ENCODE measurements at regions not wholly inside any gene's neighbourhood (a gene's known extent, or its start where the extent isn't known, plus 50 kb on each side); places are given as distances from the start of the nearest gene placed in this dataset.

- DNase-seq (ENCODE audit: low read depth in 2 of 3, low spot score in 2 of 3): no peak
Observed at GRCh38 chr12:111201495-111202236, 167.2 kb downstream of the PHETA1 start.

GRCh38 chr12:111201036-111201435, 167.9 kb downstream of the PHETA1 start:
- DNase-seq (ENCODE audit: low read depth in 2 of 3, low spot score in 2 of 3): no peak

DNA sequence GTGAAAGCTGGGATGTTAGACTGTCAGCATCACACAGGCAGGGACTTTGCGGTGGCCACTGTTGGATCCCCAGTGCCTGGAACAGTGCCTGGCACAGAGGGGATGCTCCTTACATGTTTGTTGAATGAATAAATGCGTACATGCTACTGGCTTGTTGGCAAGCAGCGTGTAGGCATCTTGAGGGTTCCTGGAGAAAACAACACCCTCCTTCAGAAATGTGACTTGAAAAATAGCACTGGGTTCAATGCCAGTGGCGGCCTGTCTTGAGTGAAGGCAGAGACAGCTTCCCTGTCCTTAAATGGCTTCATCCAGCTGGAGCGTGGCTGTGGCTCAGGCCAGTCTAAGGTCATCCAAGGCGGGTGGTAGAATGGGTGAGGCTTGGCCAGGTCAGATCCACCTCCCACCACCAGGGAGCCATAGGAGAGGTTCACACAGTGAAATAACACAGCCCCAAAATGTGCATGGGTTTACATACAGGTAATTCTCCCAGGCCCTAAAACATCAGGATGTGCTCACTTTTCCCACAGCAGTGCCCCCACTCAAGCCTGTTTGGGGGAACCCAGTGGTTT, 171.4 kb downstream of the PHETA1 start:
- no peak for DNase-seq (ENCODE audit: low read depth in 2 of 3, low spot score in 2 of 3)

- DNase-seq (ENCODE audit: low read depth in 2 of 3, low spot score in 2 of 3): no peak
Observed at GRCh38 chr12:111196532-111196931, 172.4 kb downstream of the PHETA1 start.

DNA sequence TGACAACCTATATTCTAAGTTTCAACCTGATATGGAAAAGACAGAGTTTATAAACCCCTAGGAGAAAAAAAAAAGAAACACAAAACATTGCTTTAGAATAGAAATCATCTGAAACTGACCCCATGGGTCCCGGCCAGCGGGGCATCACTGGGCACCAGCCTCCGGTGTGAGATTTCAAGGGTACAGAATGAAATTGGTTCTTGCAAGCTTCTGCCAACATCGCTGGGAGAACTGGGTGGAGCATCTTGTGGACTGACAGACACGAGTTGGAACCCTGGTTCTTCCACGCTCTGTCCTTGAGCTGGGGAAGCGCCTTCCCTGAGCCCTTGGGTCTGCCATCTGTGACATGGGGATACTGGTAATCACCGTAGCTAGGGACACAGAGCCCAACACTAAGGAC, 173.6 kb downstream of the PHETA1 start:
- DNase-seq (ENCODE audit: low read depth in 2 of 3, low spot score in 2 of 3): no peak

DNA sequence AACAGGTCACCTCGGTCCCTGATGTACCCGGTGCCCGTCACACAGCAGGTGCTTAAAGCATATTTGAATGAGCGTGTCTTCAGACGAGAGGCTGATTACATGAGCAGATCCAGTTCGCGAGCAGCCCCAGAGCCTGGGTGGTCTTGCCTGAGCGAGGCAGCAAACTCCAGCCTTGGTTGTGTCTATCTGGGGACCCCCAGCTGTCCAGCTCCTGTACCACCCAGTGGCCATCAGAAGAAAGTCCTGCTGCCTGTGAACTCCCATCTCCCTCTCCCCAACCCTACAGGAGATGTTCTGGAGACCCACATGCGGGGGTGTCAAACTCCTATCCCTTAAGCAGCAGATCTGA, 174.2 kb downstream of the PHETA1 start:
- no peak for DNase-seq (ENCODE audit: low read depth in 2 of 3, low spot score in 2 of 3)

- no peak for DNase-seq (ENCODE audit: low read depth in 2 of 3, low spot score in 2 of 3)
Observed at GRCh38 chr12:111193977-111194702, 174.8 kb downstream of the PHETA1 start.

GRCh38 chr12:111193496-111193895, 175.4 kb downstream of the PHETA1 start:
- DNase-seq (ENCODE audit: low read depth in 2 of 3, low spot score in 2 of 3): no peak

GRCh38 chr12:111193067-111193466, 175.8 kb downstream of the PHETA1 start:
- DNase-seq (ENCODE audit: low read depth in 2 of 3, low spot score in 2 of 3): no peak

DNA sequence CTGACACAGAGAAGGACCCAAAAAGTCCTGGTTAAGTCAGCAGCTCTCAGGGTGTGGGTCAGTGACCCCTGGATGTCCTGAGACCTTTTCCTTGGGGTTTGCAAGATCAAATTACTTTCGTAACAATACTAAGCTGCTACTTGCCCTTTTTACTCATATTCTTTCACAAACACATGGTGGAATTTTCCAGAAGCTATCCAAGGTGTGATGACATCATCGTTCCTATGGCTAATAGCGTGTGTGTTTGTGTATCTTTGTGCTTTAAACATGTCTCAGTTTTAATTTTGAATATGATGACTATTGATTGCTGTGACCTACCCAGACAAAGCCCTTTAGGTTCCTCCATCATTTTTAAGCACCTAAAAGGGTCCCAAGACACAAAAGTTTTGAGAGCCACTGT, 176.2 kb downstream of the PHETA1 start:
- no peak for DNase-seq (ENCODE audit: low read depth in 2 of 3, low spot score in 2 of 3)

DNA sequence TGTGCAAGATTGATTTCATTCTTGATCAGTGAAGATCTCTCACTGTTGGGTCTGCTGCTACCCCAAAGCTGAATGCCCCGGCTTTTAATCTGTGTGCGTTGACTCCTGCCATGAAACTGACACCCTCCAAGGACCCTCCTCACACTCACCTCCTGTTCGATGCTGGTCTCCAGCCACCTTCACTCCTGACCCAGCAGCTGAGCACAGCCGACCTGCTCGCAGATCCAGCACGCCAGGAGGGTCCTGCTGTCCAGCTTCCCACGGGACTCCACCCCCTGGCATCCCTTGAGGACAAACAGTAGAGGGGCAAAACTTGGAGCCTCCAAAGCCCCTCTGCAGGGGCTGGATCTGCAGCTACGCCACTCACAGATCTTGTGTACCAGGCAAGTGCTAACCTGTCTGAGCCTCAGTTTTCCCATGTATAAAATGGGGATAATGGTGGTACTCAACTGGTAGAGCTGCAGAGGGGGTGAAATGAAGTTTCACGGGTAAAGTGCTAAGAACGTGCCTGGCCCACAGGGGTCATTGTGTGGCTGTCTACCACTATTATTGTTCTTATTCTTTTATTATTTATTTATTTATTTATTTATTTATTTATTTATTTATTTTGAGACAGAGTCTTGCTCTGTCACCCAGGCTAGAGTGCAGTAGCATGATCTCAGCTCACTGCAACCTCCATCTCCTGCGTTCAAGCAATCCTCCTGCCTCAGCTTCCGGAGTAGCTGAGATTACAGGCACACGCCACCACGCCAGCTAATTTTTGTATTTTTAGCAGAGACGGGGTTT, 178.0 kb downstream of the PHETA1 start:
- DNase-seq (ENCODE audit: low read depth in 2 of 3, low spot score in 2 of 3): no peak

DNA sequence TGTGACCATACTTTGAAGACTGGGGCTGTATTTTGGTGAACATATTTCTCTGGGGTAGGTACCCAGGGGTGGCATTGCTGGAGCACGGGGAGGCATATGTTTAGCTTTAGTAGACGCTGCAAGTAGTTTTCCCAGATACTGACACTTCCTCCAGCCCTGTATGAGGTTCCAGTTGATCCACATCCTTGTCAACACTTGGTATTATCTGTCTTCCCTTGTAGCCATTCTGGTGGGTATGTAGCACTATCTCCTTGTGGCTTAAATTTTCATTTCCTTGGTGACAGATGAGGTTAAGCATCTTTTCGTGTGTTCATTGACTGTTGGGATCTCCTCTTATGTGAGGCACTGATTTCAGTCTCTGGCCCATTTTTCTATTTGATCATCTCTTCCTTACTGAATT, 179.1 kb downstream of the PHETA1 start:
- DNase-seq (ENCODE audit: low read depth in 2 of 3, low spot score in 2 of 3): no peak

DNA sequence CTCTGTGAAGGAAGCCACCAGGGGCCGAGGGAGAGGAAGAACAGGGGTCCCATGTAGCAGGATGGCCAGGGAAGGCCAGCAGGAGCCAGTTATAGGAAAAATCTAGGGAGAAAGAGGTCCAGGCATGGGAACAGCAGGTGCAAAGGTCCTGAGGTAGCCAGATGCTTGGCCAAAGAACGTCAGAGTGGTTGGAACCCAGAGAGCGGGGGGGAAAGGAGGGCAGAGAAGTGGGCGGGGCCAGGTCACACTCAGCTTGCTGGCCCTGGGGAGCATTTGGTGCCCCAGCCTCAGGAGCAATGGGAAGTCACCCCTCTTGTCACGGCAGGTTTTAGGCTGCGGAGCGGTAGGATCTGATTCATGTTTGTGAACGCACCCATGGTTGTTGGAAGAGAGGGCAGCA, 180.5 kb downstream of the PHETA1 start:
- no peak for DNase-seq (ENCODE audit: low read depth in 2 of 3, low spot score in 2 of 3)

DNA sequence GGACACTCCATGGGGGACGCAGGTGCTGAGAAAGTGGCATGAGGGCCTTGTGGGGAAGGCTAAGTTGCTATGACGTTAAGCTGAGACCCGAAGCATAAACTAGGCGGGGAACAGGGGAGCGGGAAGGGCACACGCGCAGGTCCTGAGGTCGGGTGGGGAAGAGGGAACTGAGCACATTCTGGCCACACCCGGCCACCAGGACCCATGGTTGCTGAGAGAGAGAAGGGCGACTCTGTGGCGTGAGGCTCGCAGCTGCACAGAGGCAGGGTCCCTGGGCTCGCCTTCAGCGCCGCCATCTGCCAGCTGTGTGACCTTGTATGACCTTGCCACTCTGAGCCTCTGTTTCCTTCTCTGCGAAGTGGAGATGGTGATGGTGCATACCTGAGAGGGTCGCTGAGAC, 182.5 kb downstream of the PHETA1 start:
- no peak for DNase-seq (ENCODE audit: low read depth in 2 of 3, low spot score in 2 of 3)

GRCh38 chr12:111185889-111186227, 183.0 kb downstream of the PHETA1 start:
- no peak for DNase-seq (ENCODE audit: low read depth in 2 of 3, low spot score in 2 of 3)

- DNase-seq (ENCODE audit: low read depth in 2 of 3, low spot score in 2 of 3): no peak
Observed at GRCh38 chr12:111185206-111185888, 183.5 kb downstream of the PHETA1 start.

DNA sequence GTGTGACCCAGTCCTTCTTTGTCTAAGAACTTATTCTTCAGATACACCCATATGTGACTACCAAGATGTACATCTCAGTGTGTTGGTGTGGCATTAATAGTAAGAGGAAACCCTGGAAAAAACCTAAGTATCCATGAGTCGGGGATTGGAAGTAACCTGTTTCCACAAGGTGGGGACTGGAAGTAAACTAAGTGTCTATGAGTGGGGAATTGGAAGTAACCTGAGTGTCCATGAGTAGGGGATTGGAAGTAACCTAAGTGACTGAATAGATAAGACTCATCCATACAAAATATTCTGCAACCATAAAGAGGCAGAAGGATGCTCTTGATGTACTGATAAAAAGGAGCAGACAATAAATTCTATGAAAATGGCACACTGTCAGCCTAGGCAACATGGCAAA, 184.7 kb downstream of the PHETA1 start:
- no peak for DNase-seq (ENCODE audit: low read depth in 2 of 3, low spot score in 2 of 3)

DNA sequence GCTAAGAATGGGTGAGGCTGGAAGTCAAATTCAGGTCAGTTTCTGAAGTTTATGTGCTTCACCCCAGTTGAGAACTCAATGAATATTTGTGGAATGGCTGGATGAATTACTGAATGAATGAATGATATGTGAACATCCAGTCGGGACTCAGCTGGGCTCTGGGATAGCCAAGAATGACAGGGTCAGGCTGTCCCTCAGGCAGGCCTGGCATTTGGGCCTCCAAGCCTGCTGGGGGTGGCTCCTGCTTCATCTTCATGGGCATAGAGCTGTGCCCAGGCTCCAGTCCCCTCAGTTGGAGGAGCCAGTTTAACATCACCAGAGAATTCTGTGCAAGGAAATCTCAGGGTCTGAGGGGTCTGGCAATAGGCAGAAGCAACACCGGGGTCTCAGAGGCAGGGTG, 185.8 kb downstream of the PHETA1 start:
- DNase-seq (ENCODE audit: low read depth in 2 of 3, low spot score in 2 of 3): no peak

GRCh38 chr12:111182382-111182781, 186.5 kb downstream of the PHETA1 start:
- no peak for DNase-seq (ENCODE audit: low read depth in 2 of 3, low spot score in 2 of 3)

DNA sequence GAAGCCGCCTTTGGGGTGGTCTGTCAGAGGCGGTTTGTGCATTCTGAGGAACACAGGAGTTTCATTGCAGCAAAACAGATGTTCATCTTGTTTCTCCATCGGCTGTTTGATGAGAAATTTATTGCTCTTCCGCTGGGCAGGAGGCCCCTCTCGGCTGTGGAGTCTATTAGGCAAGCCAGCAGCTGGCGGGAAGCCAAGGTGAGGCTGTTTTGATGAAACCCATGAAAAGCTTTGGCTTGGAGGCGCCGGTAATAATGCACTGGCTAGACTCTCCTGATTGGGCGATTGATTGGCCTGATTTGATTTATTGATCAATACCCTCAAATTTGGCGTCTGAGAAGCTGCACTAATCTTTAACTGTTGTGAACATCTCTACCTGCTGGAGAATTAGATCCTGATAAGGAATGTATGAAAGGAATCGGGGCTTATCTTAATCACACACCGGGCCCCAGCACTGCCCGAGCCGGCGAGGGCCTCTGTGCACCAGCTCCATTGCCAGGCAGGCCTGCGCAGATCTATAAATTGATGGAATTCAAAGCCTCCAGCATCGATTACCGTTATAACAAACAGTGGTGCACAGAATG, 187.7 kb downstream of the PHETA1 start:
- DNase-seq (ENCODE audit: low read depth in 2 of 3, low spot score in 2 of 3): no peak

Measured in activated CD8-positive, alpha-beta memory T cell treated with anti-CD3 and anti-CD28 coated beads for 48 hours (primary cell).